ENCODE measurements at regions not wholly inside any gene's neighbourhood (a gene's known extent, or its start where the extent isn't known, plus 50 kb on each side); places are given as distances from the start of the nearest gene placed in this dataset.

DNA sequence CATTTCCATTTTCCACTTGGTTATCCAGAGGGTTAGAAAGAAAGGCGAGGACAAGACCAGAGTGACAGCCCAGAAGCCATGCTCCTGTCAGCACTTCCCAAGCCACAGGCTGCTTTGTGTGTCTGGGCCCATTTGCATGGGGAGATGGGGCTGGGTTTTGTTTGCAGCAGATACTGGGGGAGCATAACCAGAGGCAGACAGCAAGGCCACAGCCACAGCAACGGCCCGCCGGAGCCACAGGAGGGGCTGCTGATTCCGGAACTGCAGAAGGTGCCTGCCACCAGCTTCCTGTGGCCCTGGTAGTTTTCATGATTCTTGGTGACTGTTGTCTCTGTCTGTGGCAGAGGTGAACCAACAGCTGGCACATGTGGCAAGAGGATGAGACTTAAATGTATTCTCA is 106.6 kb downstream of the DLL1 start (continued):
- TF ChIP-seq SIN3A (IDR thresholded peaks at IDR 0.05; ENCODE audit: borderline replicate concordance, low read depth, low read length) (no peak), EP300 (IDR thresholded peaks at IDR 0.05; ENCODE audit: borderline replicate concordance in 1 of 2, low read depth in 1 of 2, low read length in 1 of 2) (no peak), RCOR1 (IDR thresholded peaks at IDR 0.05; ENCODE audit: low read length) (no peak)

DNA sequence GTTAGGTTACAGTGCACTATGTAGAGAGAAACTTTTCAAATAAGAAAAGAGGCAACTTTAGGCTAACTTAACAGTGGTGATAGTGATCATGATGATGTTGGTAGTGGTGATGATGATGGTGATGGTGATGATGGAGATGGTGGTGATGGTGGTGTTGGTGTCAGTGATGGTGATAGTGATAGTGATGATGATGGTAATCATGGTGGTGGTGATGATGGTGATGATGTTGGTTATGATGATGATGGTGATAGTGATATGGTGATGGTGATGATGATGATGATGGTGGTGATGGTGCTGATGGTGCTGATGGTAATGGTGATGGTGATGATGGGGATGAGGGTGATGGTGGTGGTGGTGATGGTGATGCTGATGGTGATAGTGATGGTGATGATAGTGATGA is 107.4 kb downstream of the DLL1 start:
- ChIA-PET CTCF (no interaction called here), POLR2A (no interaction called here)
- no peak overlapping the region for H2AFZ ChIP-seq (ENCODE audit: low read depth)
- H3K36me3 ChIP-seq (replicated peaks in 1 of 2; ENCODE audit: control insufficient read depth in 1 of 2, insufficient read depth in 2 of 2, low read length in 1 of 2), result no peaks in the 10 kb centered on the region
- no peak for DNase-seq
- H3K4me2 ChIP-seq, result no peak overlapping the region
- no peaks in the 10 kb centered on the region; a peak in 1 of 4 replicates for H3K4me1 ChIP-seq (ENCODE audit: control insufficient read depth in 1 of 2, insufficient read depth in 2 of 2, low read depth in 1 of 2, low read length in 1 of 2)
- no peak for TF ChIP-seq RXRA (IDR thresholded peaks at IDR 0.05; ENCODE audit: borderline replicate concordance, low read depth)
- TF ChIP-seq, protein P1, sequence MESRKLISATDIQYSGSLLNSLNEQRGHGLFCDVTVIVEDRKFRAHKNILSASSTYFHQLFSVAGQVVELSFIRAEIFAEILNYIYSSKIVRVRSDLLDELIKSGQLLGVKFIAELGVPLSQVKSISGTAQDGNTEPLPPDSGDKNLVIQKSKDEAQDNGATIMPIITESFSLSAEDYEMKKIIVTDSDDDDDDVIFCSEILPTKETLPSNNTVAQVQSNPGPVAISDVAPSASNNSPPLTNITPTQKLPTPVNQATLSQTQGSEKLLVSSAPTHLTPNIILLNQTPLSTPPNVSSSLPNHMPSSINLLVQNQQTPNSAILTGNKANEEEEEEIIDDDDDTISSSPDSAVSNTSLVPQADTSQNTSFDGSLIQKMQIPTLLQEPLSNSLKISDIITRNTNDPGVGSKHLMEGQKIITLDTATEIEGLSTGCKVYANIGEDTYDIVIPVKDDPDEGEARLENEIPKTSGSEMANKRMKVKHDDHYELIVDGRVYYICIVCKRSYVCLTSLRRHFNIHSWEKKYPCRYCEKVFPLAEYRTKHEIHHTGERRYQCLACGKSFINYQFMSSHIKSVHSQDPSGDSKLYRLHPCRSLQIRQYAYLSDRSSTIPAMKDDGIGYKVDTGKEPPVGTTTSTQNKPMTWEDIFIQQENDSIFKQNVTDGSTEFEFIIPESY (IDR thresholded peaks at IDR 0.05; ENCODE audit: borderline replicate concordance, low read depth), result no peak
- TF ChIP-seq IRF3 (IDR thresholded peaks at IDR 0.05; ENCODE audit: low read depth, low read length), result no peak
- TF ChIP-seq RAD21 (IDR thresholded peaks at IDR 0.05; ENCODE audit: low read length), result no peak
- H3K9me2 ChIP-seq, result no peaks in the 10 kb centered on the region
- H3F3A ChIP-seq (replicated peaks; ENCODE audit: insufficient read depth), result no peaks in the 10 kb centered on the region
- H4K20me1 ChIP-seq (ENCODE audit: insufficient read depth), result no peaks in the 10 kb centered on the region
- no peak overlapping the region for H3K4me3 ChIP-seq (ENCODE audit: low read depth in 2 of 2, low read length in 1 of 2)
- no peaks in the 10 kb centered on the region for H3K9me3 ChIP-seq
- H3K27ac ChIP-seq (ENCODE audit: low read depth in 2 of 2, low read length in 1 of 2), result no peak overlapping the region
- no peaks in the 10 kb centered on the region for H3K79me2 ChIP-seq (ENCODE audit: insufficient read depth)
- H3K9ac ChIP-seq, result no peak overlapping the region
- no peaks in the 10 kb centered on the region for H3K27me3 ChIP-seq (ENCODE audit: insufficient read depth)

DNA sequence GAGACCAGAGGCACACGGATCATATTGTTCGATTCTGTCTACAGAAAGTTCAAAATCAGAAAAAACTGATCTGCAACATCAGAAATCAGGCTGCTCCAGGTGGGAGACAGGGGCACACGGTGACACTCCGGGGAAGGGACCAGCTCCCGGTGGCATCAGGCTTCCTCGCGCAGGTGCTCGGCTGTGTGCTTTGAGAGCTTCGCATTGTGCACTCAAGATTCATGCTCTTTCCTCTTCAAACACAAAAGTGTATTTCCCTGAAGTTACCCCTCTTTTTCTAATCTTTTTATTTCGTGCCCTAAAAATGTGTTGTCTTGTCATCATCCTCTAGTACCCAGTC is 108.1 kb downstream of the DLL1 start:
- POLR2A ChIA-PET, result no interaction called here
- Histone ChIP-seq H4K20me1 (ENCODE audit: insufficient read depth) (no peaks in the 10 kb centered on the region), H3K9me3 (no peaks in the 10 kb centered on the region), H3K27ac (ENCODE audit: low read depth in 2 of 2, low read length in 1 of 2) (no peak overlapping the region), H3K4me1 (ENCODE audit: control insufficient read depth in 1 of 2, insufficient read depth in 2 of 2, low read depth in 1 of 2, low read length in 1 of 2) (no peaks in the 10 kb centered on the region; a peak in 1 of 4 replicates), H3K4me3 (ENCODE audit: low read depth in 2 of 2, low read length in 1 of 2) (no peak overlapping the region), H3K36me3 (replicated peaks in 1 of 2; ENCODE audit: control insufficient read depth in 1 of 2, insufficient read depth in 2 of 2, low read length in 1 of 2) (no peaks in the 10 kb centered on the region), H3K9me2 (no peaks in the 10 kb centered on the region), H3K79me2 (ENCODE audit: insufficient read depth) (no peaks in the 10 kb centered on the region), H2AFZ (ENCODE audit: low read depth) (no peak overlapping the region), H3F3A (replicated peaks; ENCODE audit: insufficient read depth) (no peaks in the 10 kb centered on the region), H3K9ac (no peak overlapping the region), H3K4me2 (no peak overlapping the region), H3K27me3 (ENCODE audit: insufficient read depth) (no peaks in the 10 kb centered on the region)
- no peak for DNase-seq
- 59% methylated on average over 10 of the region's 10 CpGs for WGBS (ENCODE audit: low lambda C conversion rate)
- CTCF ChIA-PET, result no interaction called here
- no peak for TF ChIP-seq TAF1 (IDR thresholded peaks at IDR 0.05; ENCODE audit: borderline replicate concordance, low read depth, low read length)
- no peak for TF ChIP-seq GABPA (IDR thresholded peaks at IDR 0.05; ENCODE audit: low read depth)
- TF ChIP-seq CHD2 (IDR thresholded peaks at IDR 0.05; ENCODE audit: low read length, partially characterized antibody), result no peak
- no peak for TF ChIP-seq SMC3 (IDR thresholded peaks at IDR 0.05; ENCODE audit: low read depth, low read length)
- TF ChIP-seq, protein P2, sequence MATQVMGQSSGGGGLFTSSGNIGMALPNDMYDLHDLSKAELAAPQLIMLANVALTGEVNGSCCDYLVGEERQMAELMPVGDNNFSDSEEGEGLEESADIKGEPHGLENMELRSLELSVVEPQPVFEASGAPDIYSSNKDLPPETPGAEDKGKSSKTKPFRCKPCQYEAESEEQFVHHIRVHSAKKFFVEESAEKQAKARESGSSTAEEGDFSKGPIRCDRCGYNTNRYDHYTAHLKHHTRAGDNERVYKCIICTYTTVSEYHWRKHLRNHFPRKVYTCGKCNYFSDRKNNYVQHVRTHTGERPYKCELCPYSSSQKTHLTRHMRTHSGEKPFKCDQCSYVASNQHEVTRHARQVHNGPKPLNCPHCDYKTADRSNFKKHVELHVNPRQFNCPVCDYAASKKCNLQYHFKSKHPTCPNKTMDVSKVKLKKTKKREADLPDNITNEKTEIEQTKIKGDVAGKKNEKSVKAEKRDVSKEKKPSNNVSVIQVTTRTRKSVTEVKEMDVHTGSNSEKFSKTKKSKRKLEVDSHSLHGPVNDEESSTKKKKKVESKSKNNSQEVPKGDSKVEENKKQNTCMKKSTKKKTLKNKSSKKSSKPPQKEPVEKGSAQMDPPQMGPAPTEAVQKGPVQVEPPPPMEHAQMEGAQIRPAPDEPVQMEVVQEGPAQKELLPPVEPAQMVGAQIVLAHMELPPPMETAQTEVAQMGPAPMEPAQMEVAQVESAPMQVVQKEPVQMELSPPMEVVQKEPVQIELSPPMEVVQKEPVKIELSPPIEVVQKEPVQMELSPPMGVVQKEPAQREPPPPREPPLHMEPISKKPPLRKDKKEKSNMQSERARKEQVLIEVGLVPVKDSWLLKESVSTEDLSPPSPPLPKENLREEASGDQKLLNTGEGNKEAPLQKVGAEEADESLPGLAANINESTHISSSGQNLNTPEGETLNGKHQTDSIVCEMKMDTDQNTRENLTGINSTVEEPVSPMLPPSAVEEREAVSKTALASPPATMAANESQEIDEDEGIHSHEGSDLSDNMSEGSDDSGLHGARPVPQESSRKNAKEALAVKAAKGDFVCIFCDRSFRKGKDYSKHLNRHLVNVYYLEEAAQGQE (IDR thresholded peaks at IDR 0.05; ENCODE audit: low read depth, low read length), result no peak
- TF ChIP-seq YY1 (IDR thresholded peaks at IDR 0.05; ENCODE audit: low read depth), result no peak
- no peak for TF ChIP-seq CTCF (IDR thresholded peaks at IDR 0.05)
- TF ChIP-seq MEF2A (IDR thresholded peaks at IDR 0.05; ENCODE audit: borderline replicate concordance, low read depth), result no peak
- TF ChIP-seq ELF1 (IDR thresholded peaks at IDR 0.05), result no peak
- no peak for TF ChIP-seq MXI1 (IDR thresholded peaks at IDR 0.05; ENCODE audit: low read depth, low read length)
- TF ChIP-seq FOXJ3 (CRISPR knock-in tag; IDR thresholded peaks at IDR 0.05), result no peak

All from SK-N-SH (cell line).